GM12864 (cell line): ENCODE measurements at regions not wholly inside any gene's neighbourhood (a gene's known extent, or its start where the extent isn't known, plus 50 kb on each side); places are given as distances from the start of the nearest gene placed in this dataset.

ENCODE experiments used
- DNase-seq: peaks from one replicate; pipeline ENCODE4 v3.0.0-alpha.2; 2011; ENCODE audit warnings: low read depth
- H3K4me3 ChIP-seq: 2 replicates; pipeline ENCODE4 v1.5.1; 2011; ENCODE audit warnings: mild to moderate bottlenecking, low read depth, low read length, control low read depth
- TF ChIP-seq, protein P1 (sequence below): IDR thresholded peaks from 2 replicates; pipeline ENCODE4 v1.5.1; 2011; ENCODE audit warnings: low read depth, mild to moderate bottlenecking, moderate library complexity, low read length, control low read depth, inconsistent platforms; ENCODE audit errors: missing control alignments

DNA sequence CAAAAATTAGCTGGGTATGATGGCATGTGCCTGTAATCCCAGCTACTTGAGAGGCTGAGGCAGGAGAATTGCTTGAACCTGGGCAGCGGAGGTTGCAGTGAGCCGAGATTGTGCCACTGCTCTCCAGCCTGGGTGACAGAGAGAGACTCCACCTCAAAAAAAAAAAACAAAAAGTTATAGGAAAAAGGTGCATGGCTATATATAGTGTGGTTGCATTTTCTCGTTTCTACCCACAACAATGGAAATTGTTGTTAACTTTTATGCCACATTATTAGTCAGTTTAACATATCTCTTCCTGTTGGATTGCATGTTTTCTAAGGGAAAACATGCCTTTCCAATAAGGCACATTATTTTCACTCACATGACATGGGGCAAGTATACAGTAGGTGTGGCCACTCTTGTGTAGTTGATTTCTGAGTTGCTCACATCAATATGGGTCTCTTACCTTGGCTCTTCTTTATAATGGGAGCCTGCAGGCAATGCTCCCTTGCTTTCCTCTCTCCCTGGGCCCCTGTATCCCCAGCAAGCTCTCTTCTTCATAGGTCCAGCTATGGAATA is 610.0 kb downstream of the RNF144A start:
- TF ChIP-seq, protein P1, sequence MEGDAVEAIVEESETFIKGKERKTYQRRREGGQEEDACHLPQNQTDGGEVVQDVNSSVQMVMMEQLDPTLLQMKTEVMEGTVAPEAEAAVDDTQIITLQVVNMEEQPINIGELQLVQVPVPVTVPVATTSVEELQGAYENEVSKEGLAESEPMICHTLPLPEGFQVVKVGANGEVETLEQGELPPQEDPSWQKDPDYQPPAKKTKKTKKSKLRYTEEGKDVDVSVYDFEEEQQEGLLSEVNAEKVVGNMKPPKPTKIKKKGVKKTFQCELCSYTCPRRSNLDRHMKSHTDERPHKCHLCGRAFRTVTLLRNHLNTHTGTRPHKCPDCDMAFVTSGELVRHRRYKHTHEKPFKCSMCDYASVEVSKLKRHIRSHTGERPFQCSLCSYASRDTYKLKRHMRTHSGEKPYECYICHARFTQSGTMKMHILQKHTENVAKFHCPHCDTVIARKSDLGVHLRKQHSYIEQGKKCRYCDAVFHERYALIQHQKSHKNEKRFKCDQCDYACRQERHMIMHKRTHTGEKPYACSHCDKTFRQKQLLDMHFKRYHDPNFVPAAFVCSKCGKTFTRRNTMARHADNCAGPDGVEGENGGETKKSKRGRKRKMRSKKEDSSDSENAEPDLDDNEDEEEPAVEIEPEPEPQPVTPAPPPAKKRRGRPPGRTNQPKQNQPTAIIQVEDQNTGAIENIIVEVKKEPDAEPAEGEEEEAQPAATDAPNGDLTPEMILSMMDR: no peak
- no peak overlapping the region for H3K4me3 ChIP-seq
- DNase-seq: no peak

DNA sequence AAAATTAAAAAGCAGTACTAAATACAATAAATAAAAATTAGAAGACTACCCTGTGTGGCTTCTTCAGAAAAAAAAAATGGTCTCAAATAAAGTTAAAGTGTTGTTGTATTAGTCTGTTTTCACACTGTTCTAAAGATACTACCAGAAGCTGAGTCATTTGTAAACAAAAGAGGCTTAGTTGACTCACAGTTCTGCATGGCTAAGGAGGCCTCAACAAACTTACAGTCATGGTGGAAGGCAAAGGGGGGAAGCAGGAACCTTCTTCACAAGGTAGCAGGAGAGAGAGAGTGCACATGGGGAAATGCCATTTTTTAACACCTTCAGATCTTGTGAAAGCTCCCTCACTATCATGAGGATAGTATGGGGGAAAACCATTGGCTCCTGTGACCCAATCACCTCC is 612.8 kb downstream of the RNF144A start:
- DNase-seq: no peak
- TF ChIP-seq, protein P1: no peak

DNA sequence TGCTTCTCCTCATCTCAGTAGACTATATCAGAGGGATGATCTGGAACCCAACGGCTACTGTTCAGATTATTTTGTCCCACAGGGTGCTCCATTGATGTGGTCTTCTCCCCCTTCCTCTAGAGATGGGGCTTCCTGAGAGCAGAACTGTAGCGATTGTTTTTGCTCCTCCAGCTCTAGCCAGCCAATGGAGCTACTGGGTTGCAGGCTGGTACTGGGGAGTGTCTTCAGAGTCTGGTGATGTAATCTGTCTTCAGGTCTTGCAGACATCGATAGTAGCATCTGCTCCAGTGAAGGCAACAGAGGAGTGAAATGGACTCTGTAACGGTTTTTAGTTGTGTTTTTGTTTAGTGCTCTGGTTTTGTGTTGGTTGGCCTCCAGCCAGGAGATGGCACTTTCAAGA is 621.9 kb downstream of the RNF144A start:
- no peak for DNase-seq
- TF ChIP-seq, protein P1: no peak
- H3K4me3 ChIP-seq: no peak overlapping the region

More for the DNA sequence above, 612.8 kb downstream of the RNF144A start:
- H3K4me3 ChIP-seq: no peak overlapping the region

DNA sequence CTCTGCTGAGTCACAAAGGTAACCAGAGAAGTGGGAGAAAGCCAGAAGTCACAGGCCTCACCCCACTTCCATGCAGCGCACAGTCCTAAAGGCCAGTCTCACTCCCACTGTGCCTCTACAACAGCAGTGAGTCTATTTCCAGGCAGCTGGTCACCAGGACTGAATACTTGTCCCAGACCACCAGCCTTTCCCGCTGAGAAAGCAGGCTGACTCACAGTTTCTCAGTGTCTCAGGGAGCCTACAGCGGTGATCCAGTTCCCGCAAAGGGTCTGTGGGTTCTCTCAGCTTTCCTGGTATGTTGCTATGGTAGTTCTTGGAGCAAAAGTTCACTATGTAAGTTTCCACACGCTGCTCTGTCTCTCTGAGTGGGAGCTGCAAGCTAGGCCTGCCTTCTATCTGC is 622.5 kb downstream of the RNF144A start:
- TF ChIP-seq, protein P1: no peak

DNA sequence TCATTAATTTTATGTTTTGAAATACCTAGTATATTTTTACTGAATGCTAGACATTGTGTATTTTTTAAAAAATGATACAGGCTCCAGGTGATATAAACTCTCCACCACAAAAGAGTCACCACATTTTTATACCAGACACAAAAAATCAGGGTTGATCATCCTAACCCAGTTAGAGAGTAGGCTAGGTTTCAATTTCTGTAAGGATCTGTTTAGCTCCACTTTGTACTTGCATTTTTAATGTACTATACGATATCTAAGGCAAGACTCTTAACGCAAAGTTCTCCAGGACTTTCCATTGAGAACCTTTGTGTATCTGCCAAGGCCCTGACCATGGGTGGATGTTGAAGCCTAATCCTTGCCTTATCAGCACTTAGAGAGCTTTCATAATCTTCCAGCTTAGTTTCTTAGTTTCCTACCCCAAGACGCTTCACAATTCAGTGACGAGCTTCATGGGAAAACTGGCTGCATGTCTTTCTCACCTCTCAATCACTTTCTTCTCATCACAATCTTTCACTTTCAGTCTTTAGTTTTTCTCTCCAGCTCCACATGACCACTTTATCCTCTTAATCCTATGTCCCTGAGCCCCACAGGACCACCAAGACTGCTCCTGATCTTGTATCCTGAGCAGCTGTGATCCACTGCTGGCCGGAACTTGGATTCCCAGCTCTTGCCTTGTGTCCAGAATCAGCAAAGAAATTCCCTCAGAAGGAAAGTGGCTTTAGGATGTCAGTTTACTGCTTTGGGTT is 635.8 kb downstream of the RNF144A start:
- TF ChIP-seq, protein P1: no peak
- no peak for DNase-seq
- no peak overlapping the region for H3K4me3 ChIP-seq

More for the DNA sequence above, 622.5 kb downstream of the RNF144A start:
- no peak for DNase-seq
- no peak overlapping the region for H3K4me3 ChIP-seq

DNA sequence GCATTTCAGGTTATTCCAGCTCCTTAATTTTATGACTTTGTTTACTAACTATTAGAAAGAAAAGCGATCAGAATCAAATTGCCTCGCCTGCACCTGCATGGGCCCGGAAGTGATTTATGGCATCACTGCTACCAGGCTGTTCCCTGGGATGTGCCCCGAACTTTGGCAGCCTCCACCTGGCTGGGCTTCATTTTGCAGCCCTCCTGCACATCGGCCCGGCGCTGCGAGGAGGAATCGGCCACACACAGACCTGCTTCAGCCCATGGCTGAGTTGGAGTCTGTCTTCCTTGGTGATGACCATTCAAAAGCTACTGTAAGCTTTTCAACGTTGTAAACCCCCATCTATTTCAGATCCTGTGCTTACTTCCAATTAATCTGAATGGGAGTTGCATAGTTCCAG is 638.0 kb downstream of the RNF144A start:
- H3K4me3 ChIP-seq: no peak overlapping the region
- TF ChIP-seq, protein P1: no peak
- DNase-seq: no peak

DNA sequence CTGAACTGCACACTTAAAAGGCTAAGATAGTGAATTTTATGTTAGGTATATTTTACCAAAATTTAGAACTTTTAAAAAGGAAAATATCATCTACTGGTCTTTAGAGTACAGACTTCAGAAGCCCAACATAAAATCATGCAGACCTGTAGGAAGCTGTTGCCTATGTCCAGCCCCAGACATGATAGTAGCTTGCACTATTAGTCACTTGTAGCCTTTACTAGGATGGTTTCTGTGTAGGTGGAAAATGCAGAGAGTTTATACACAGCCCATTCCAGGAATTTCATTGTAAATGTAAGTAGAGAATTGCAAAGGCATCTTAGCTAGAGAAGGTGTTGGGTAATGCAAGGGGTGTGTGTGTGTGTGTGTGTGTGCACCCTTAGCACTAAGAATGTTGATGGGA is 640.2 kb downstream of the RNF144A start:
- TF ChIP-seq, protein P1: no peak
- DNase-seq: no peak
- H3K4me3 ChIP-seq: no peak overlapping the region
